SHP77 treated with DMSO at 0.1 percent for 48 hours (cell line): ENCODE measurements at regions not wholly inside any gene's neighbourhood (a gene's known extent, or its start where the extent isn't known, plus 50 kb on each side); places are given as distances from the start of the nearest gene placed in this dataset.

Experiments
- DNase-seq: peaks from one replicate; lab custom pipeline; 2025; lab: John Stamatoyannopoulos, UW

DNA sequence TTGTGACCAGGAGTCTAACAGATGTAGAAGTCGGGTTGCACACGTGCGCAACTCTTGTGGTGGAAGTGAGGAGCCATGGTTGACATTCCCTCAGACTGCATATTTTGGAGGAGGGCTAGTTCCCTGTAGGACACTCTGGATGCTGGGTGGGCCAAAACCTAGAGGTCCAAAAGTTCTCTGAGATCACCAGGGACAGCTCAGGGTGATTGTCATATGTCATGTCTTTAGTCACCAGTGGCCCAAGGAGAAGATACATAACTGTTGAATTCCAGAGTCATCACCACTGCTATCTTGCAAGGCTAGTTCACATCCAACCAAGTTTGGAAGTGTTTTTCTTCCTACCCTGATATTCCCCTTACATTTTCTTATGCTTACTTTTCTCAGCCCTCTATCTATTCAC lies 95.2 kb upstream of the C3orf80 start:
- DNase-seq = no peak

- DNase-seq = no peak
Observed at GRCh38 chr3:160130950-160131349, 94.3 kb upstream of the C3orf80 start.

GRCh38 chr3:160132226-160132625 lies 93.0 kb upstream of the C3orf80 start:
- no peak for DNase-seq

DNA sequence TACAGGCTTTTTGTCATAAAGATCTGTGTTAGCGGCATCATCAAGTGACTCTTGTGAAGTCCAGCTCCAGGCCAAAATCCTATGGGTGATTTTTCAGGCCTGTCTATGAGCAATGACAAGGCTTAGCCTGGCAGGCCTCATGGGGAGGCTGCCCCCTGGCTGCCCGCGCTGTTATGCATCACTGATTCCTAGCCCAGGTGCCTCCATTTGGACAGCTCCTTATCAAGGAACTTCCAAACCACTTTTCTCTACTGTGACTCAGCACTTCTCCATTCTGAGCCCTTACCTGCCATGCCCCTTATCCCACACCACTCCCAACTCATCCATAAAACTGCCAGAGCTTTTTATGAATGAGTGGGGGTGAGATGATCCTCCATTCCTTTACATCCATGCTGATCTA lies 91.5 kb upstream of the C3orf80 start:
- DNase-seq = no peak

- no peak for DNase-seq
Observed at GRCh38 chr3:160134454-160134853, 90.8 kb upstream of the C3orf80 start.

GRCh38 chr3:160134964-160135363 lies 90.3 kb upstream of the C3orf80 start:
- no peak for DNase-seq

GRCh38 chr3:160135851-160136250 lies 89.4 kb upstream of the C3orf80 start:
- DNase-seq = no peak

DNA sequence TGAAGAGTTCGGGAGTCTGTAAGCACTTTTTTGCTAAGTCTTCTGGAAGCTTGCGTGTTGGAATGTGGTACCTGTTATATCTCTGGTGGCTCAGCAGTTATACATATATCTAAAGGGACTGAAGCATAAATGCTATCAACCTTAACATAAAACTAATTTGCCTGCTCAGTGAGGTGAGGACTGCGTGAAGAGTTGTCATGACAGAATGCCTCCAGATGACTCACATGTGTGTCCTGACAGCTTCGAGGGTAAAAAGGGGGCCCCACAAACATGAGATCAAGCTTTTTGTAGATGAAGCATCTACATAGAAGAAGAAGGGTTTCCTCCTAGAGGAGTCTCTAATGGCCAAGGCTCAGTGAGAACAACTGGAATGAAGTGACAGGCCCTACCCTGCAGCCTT lies 88.8 kb upstream of the C3orf80 start:
- DNase-seq = no peak

- no peak for DNase-seq
Observed at GRCh38 chr3:160139291-160139690, 85.9 kb upstream of the C3orf80 start.

DNA sequence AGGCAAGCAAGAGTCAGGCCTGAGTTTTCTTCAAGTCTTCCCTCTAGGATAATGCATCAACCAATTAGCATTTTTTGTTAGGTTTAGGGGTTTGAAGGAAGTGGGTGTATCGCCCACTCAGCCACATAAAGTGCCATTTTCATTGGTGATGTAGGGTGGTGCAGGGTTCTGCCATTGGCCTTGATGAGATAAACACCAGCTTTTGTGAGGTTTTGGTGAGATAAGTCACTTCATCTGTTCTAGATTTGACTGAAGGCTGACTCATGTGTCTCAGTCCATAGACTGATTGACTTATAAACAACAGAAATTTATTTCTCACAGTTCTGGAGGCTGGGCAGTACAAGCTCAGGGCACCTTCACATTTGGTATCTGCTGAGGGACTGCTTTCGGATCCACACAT lies 84.5 kb upstream of the C3orf80 start:
- DNase-seq = no peak

GRCh38 chr3:160141485-160142185 lies 83.6 kb upstream of the C3orf80 start:
- DNase-seq = no peak

GRCh38 chr3:160143482-160143881 lies 81.7 kb upstream of the C3orf80 start:
- DNase-seq = no peak

- no peak for DNase-seq
Observed at GRCh38 chr3:160150066-160150465, 75.2 kb upstream of the C3orf80 start.

DNA sequence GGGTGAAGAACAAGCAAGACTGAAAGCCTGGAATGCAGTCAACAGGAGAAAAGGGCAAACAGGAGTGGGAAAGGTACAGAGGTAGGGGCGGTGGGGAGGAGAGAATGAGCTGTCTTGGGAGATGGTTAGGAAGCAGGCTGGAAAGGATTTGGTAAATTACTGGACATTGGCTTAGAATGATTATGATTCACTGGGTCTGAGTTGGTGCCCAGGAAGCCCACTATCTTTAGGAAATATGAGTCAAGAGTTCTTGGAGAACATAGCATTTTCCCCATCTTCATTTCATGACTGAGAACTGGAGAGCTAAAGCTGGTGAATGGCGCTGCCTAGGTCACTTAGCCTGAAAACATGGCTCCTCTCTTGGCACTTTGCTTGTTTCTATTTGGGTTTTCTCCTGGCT lies 74.7 kb upstream of the C3orf80 start:
- DNase-seq = no peak

DNA sequence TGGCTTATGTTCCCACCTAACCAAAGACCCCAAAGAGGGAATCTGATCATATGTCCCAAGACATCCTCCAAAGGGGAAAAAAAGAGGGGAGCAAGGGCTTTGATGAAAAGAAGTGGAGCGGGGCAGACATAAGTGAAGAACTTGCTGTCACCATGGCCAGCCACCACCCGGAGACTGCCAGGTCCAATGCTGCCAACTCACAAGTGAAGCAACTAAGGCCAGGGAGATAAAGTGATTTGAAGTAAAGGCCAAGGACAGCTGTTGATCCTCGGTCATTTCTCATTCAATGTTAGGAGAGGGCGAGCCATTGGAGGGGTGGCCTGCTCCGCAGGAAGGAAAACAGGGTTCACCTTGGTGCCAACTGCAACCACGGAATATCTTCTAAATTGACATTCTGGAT lies 72.6 kb upstream of the C3orf80 start:
- DNase-seq = no peak

DNA sequence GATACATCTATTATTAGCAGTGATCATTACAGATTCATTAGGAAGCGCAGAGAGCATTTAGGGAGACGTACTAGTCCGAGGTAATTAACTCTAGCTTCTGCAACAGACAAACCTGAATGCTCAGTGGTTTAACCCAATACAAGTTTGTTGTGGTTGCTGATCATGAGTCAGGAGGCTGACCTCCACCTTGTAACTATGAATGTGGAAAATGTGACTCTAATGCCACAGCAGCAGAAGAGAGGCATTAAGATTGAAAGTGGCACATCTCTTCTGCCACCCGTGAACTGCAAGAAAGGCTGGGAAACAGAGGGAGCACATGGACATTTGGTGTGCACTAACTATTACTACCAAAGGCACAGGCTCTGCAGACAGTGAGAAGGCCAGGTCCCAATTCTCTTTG lies 71.2 kb upstream of the C3orf80 start:
- DNase-seq = no peak

- no peak for DNase-seq
Observed at GRCh38 chr3:160154596-160154995, 70.6 kb upstream of the C3orf80 start.

DNA sequence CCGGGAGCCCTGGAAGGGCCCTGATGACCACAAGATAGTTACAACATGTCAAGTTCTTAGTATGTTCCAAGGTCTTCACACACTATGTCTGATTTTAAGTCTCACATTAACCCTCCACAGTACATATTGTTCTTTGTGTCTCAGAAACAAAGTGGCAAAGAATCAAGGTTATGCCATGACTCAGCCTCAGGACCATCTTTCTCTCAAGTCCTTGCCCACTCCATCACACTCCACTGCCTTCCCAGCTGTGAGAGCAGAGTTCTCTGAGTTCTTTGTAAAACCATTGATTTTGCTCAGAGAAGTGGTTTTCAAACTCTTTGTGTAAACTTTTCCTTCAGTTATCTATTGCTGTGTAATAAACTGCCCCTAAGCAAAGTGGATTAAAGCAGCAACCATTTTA lies 67.9 kb upstream of the C3orf80 start:
- DNase-seq = no peak

GRCh38 chr3:160159341-160159740 lies 65.9 kb upstream of the C3orf80 start:
- DNase-seq = no peak

- DNase-seq = no peak
Observed at GRCh38 chr3:160159806-160160205, 65.4 kb upstream of the C3orf80 start.

DNA sequence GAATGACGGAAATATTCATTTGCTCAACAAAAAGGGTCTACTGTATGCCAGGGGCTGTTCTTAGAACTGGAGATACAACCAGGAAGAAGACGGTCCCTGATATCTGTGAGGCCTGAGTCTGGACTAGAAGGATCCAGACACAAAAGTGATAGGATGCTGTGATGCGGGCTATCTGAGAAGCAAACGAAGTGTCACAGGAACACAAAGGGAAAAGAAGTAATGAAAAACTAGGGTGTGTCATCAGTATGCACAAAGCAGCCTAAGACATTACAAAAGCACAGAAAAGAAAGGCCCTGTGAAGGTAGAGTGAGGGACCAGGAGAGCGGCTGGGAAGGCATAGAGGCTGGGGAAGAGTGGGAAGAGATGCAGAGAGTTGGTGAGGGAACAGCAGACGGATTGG lies 63.3 kb upstream of the C3orf80 start:
- DNase-seq = no peak

DNA sequence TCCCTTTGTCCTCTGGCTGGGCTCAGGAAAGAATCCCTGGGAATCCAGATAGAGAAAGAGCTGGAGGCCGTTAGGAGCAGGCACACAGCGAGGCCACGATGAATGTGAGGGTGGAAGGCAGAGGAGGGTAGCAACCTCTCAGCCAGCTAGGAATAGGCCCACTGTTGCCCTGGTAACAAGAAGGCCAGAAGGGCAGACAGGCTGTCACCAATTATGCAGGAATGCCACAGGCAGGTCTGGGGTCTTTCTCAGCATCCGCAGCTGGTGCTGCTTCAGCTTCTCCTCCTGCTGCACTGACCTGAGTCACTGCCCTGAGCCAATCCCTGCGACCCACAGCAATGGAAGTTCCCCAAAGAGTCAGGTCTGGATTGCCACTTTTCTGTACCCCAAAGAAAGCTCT lies 62.8 kb upstream of the C3orf80 start:
- no peak for DNase-seq

- peak; percentile 26 for DNase-seq
Observed at GRCh38 chr3:160163229-160163878, 61.9 kb upstream of the C3orf80 start.

GRCh38 chr3:160168246-160168645 lies 57.0 kb upstream of the C3orf80 start:
- no peak for DNase-seq
